Panc1 (cell line): ENCODE measurements at regions not wholly inside any gene's neighbourhood (a gene's known extent, or its start where the extent isn't known, plus 50 kb on each side); places are given as distances from the start of the nearest gene placed in this dataset.

Experiments used
- ATAC-seq: fragments of 200-7000 bp; cut with Tn5 transposase; 2 replicates; pipeline ENCODE4 v1.9.1; 2020; ENCODE audit warnings: mild to moderate bottlenecking, moderate library complexity
- BruUV-seq: library from RNA; stranded (reverse); fragments of 400-500 nt; replicated peaks from 2 replicates; lab custom pipeline; 2021; lab: Mats Ljungman, UMichigan
- CTCF ChIA-PET: fragments of 300-600 bp; sonication (Branson Sonifier 250); formaldehyde crosslinking; loops from one replicate; lab custom pipeline; 2022; ENCODE audit warnings: antibody characterized with exemption; lab: Charles Lee
- POLR2A ChIA-PET: fragments of 300-600 bp; sonication (Branson Sonifier 250); formaldehyde crosslinking; loops from one replicate; lab custom pipeline; 2022; ENCODE audit warnings: antibody characterized with exemption; lab: Charles Lee
- DNase-seq: peaks from one replicate; pipeline ENCODE4 v3.0.0-alpha.2; 2010; ENCODE audit warnings: low read depth, low spot score
- H3K27ac ChIP-seq: 2 replicates; pipeline ENCODE4 v1.5.1; 2011; ENCODE audit warnings: mild to moderate bottlenecking, low read length, inconsistent platforms
- H3K27me3 ChIP-seq: fragments of 200-500 bp; sonication (Bioruptor generic); 2 replicates; pipeline ENCODE4 v1.6.0; 2014; ENCODE audit warnings: low read length, inconsistent platforms; ENCODE audit not compliant: control insufficient read depth, insufficient read depth
- H3K36me3 ChIP-seq: fragments of 200-500 bp; sonication (Bioruptor generic); 2 replicates; pipeline ENCODE4 v1.5.1; 2014; ENCODE audit warnings: inconsistent platforms, mild to moderate bottlenecking, low read length, moderate library complexity; ENCODE audit not compliant: control insufficient read depth, insufficient read depth
- H3K4me1 ChIP-seq: 2 replicates; pipeline ENCODE4 v1.5.1; 2011; ENCODE audit warnings: inconsistent platforms, mild to moderate bottlenecking, low read length, moderate library complexity; ENCODE audit not compliant: control insufficient read depth, insufficient read depth
- H3K4me3 ChIP-seq, 2 experiments: 2 replicates each; pipeline ENCODE4 v1.5.1; 2011 to 2012; ENCODE audit warnings: low read depth in 2 of 2, low read length in 2 of 2, mild to moderate bottlenecking in 2 of 2, inconsistent platforms in 1 of 2, moderate library complexity in 1 of 2
- H3K9me3 ChIP-seq: fragments of 200-500 bp; sonication (Bioruptor generic); 2 replicates; pipeline ENCODE4 v1.5.1; 2014; ENCODE audit warnings: low read depth, mild to moderate bottlenecking, inconsistent platforms, low read length, moderate library complexity; ENCODE audit not compliant: control insufficient read depth, insufficient read depth
- POLR2AphosphoS5 ChIP-seq: IDR thresholded peaks from 2 replicates; pipeline ENCODE4 v1.6.1; 2012; ENCODE audit warnings: mild to moderate bottlenecking, low read depth, low read length, moderate library complexity
- SIN3A ChIP-seq: IDR thresholded peaks from 2 replicates; pipeline ENCODE4 v1.6.1; 2012; ENCODE audit warnings: low read depth, mild to moderate bottlenecking, low read length, moderate library complexity, borderline replicate concordance; ENCODE audit not compliant: insufficient read depth
- TCF7L2 ChIP-seq: IDR thresholded peaks from 2 replicates; pipeline ENCODE4 v1.6.1; 2011; ENCODE audit warnings: mild to moderate bottlenecking, low read depth, low read length, inconsistent platforms
- in situ Hi-C: cut with HindIII; loops from 2 replicates; pipeline ENCODE4 v1.10.0; 2016; ENCODE audit warnings: low sequenced_read_pairs, low pct_unique_long_range_greater_than_20kb
- intact Hi-C: fragments of 100-400 bp; cut with micrococcal nuclease; formaldehyde crosslinking; loops from one replicate; pipeline ENCODE4 v1.10.0; 2022; ENCODE audit not compliant: unreplicated experiment
- TF ChIP-seq, protein P1 (sequence below): fragments of 450-650 bp; IDR thresholded peaks from 2 replicates; pipeline ENCODE4 v1.5.1; 2017; ENCODE audit warnings: mild to moderate bottlenecking
- TF ChIP-seq, protein P2 (sequence below), 2 experiments: IDR thresholded peaks; 2 replicates each; pipeline ENCODE4 v1.6.1; 2011 to 2012; ENCODE audit warnings: low read depth in 2 of 2, control low read depth in 1 of 2, low read length in 1 of 2, mild to moderate bottlenecking in 1 of 2, moderate library complexity in 1 of 2; ENCODE audit not compliant: insufficient read depth in 1 of 2

DNA sequence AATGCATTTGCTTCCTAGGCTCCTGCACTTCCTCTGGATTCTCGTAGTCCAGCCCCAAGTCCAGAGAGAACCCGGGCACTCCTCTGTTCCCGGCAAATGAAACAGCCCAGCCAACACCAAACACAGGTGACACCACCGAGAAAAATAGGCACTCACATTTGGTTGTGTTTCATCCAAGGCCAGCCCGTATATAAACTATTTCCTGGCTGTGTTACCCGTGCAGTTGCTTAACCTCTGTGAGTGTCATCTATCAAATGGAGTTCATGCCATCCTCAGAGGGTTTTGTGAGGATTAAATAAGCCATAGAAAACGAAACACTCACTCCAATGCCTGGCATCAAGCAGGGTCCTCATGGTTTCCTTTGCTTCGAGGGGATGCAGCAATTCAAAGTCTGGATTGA is 115.2 kb downstream of the BOD1 start:
- intact Hi-C loops: no loop called here
- no peak overlapping the region for H3K27ac ChIP-seq
- no peak overlapping the region for H3K4me3 ChIP-seq
- DNase-seq: no peak
- ATAC-seq: no peak
- no peaks in the 10 kb centered on the region for H3K36me3 ChIP-seq
- no peaks in the 10 kb centered on the region for H3K27me3 ChIP-seq
- H3K9me3 ChIP-seq: peaks cover 7% of the 10 kb centered on the region; the same call in 1 of the 2 replicates
- no TSS peak for BruUV-seq
- CTCF ChIA-PET: no interaction called here
- in situ Hi-C loops: no loop called here
- POLR2A ChIA-PET: no interaction called here
- TF ChIP-seq TCF7L2 (no peak), SIN3A (no peak)
- TF ChIP-seq, protein P1, sequence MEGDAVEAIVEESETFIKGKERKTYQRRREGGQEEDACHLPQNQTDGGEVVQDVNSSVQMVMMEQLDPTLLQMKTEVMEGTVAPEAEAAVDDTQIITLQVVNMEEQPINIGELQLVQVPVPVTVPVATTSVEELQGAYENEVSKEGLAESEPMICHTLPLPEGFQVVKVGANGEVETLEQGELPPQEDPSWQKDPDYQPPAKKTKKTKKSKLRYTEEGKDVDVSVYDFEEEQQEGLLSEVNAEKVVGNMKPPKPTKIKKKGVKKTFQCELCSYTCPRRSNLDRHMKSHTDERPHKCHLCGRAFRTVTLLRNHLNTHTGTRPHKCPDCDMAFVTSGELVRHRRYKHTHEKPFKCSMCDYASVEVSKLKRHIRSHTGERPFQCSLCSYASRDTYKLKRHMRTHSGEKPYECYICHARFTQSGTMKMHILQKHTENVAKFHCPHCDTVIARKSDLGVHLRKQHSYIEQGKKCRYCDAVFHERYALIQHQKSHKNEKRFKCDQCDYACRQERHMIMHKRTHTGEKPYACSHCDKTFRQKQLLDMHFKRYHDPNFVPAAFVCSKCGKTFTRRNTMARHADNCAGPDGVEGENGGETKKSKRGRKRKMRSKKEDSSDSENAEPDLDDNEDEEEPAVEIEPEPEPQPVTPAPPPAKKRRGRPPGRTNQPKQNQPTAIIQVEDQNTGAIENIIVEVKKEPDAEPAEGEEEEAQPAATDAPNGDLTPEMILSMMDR: no peak
- no peaks in the 10 kb centered on the region; the same call in 1 of the 2 replicates for H3K4me1 ChIP-seq

DNA sequence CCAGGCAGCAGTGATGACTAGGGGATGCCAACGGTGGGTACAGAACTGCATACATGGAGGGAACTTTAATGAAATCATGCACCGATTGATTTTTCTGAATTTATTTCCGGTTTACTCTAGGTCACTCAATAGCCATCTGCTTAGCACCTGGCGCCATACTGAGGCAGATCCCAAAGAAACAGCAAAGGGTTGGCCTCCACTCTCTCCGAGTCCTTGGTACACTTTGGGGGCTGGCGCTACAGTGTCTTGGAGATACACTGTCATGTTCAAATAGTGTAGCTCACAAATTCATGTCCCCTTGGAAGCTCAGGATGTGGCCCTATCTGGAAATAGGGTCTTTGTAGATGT is 116.3 kb downstream of the BOD1 start:
- no peaks in the 10 kb centered on the region for H3K27me3 ChIP-seq
- intact Hi-C loops: no loop called here
- ChIA-PET CTCF (no interaction called here), POLR2A (no interaction called here)
- H3K27ac ChIP-seq: no peak overlapping the region
- no peaks in the 10 kb centered on the region; the same call in 1 of the 2 replicates for H3K4me1 ChIP-seq
- H3K9me3 ChIP-seq: no peaks in the 10 kb centered on the region
- H3K4me3 ChIP-seq: no peak overlapping the region
- in situ Hi-C loops: no loop called here
- DNase-seq (no peak), ATAC-seq (no peak)
- TF ChIP-seq, protein P2, sequence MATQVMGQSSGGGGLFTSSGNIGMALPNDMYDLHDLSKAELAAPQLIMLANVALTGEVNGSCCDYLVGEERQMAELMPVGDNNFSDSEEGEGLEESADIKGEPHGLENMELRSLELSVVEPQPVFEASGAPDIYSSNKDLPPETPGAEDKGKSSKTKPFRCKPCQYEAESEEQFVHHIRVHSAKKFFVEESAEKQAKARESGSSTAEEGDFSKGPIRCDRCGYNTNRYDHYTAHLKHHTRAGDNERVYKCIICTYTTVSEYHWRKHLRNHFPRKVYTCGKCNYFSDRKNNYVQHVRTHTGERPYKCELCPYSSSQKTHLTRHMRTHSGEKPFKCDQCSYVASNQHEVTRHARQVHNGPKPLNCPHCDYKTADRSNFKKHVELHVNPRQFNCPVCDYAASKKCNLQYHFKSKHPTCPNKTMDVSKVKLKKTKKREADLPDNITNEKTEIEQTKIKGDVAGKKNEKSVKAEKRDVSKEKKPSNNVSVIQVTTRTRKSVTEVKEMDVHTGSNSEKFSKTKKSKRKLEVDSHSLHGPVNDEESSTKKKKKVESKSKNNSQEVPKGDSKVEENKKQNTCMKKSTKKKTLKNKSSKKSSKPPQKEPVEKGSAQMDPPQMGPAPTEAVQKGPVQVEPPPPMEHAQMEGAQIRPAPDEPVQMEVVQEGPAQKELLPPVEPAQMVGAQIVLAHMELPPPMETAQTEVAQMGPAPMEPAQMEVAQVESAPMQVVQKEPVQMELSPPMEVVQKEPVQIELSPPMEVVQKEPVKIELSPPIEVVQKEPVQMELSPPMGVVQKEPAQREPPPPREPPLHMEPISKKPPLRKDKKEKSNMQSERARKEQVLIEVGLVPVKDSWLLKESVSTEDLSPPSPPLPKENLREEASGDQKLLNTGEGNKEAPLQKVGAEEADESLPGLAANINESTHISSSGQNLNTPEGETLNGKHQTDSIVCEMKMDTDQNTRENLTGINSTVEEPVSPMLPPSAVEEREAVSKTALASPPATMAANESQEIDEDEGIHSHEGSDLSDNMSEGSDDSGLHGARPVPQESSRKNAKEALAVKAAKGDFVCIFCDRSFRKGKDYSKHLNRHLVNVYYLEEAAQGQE (IDR thresholded peaks at IDR 0.05; ENCODE audit: insufficient read depth in 1 of 2, low read depth in 2 of 2, low read length in 1 of 2): no peak
- TF ChIP-seq TCF7L2 (no peak), SIN3A (no peak), POLR2AphosphoS5 (no peak)
- TF ChIP-seq, protein P1: no peak
- BruUV-seq: no TSS peak
- H3K36me3 ChIP-seq: no peaks in the 10 kb centered on the region
